Testis (tissue), 2 donors: ENCODE measurements at regions not wholly inside any gene's neighbourhood (a gene's known extent, or its start where the extent isn't known, plus 50 kb on each side); places are given as distances from the start of the nearest gene placed in this dataset.
A peak's percentile ranks its signal among the peaks of the same experiment; 100 is the strongest.

Source experiments
- DNase-seq: peaks from one replicate; pipeline ENCODE4 v3.0.0-alpha.2; 2019
- H3K27ac ChIP-seq, 2 donors: fragments of 200-600 bp; sonication (generic); one replicate each; pipeline ENCODE4 v1.5.1; 2019
- H3K27me3 ChIP-seq: fragments of 200-600 bp; sonication (generic); one replicate; pipeline ENCODE4 v1.5.1; 2019
- H3K36me3 ChIP-seq: fragments of 200-600 bp; sonication (generic); one replicate; pipeline ENCODE4 v1.5.1; 2017; ENCODE audit warnings: low read depth; ENCODE audit errors: missing control alignments
- H3K4me1 ChIP-seq: fragments of 200-600 bp; sonication (generic); one replicate; pipeline ENCODE4 v1.5.1; 2019
- H3K4me3 ChIP-seq, 2 donors: fragments of 200-600 bp; sonication (generic); one replicate each; pipeline ENCODE4 v1.5.1; 2017 to 2019
- H3K9me3 ChIP-seq: fragments of 200-600 bp; sonication (generic); one replicate; pipeline ENCODE4 v1.5.1; 2017
- POLR2A ChIP-seq: fragments of 450-650 bp; IDR thresholded peaks from one replicate; pipeline ENCODE4 v1.6.1; 2017; ENCODE audit warnings: antibody characterized with exemption, mild to moderate bottlenecking, moderate library complexity
- WGBS, 2 donors: methylation state at CpG; one replicate each; pipeline ENCODE4 v1.1.5; 2018; 5-methylcytosine and 5-hydroxymethylcytosine counted together
- intact Hi-C: fragments of 100-400 bp; cut with DNase I; formaldehyde crosslinking; loops from one replicate; pipeline ENCODE4 v1.15.1; 2023; ENCODE audit warnings: low total_unique reads
- TF ChIP-seq, protein P1 (sequence below), 3 experiments: fragments of 450-650 bp in 2 of 3; fragments of 200-600 bp in 1 of 3; sonication (generic) in 1 of 3; IDR thresholded peaks; one replicate each; pipeline ENCODE4 v1.5.1; 2016 to 2019; ENCODE audit warnings: antibody characterized with exemption in 3 of 3, mild to moderate bottlenecking in 2 of 3, moderate library complexity in 1 of 3

GRCh38 chr10:44566786-44567185 is 181.9 kb upstream of the CXCL12 start:
- no peak overlapping the region for H3K27ac ChIP-seq
- no peaks in the 10 kb centered on the region for H3K9me3 ChIP-seq
- H3K27me3 ChIP-seq: no peaks in the 10 kb centered on the region
- DNase-seq: no peak
- no peak for TF ChIP-seq POLR2A
- TF ChIP-seq, protein P1, sequence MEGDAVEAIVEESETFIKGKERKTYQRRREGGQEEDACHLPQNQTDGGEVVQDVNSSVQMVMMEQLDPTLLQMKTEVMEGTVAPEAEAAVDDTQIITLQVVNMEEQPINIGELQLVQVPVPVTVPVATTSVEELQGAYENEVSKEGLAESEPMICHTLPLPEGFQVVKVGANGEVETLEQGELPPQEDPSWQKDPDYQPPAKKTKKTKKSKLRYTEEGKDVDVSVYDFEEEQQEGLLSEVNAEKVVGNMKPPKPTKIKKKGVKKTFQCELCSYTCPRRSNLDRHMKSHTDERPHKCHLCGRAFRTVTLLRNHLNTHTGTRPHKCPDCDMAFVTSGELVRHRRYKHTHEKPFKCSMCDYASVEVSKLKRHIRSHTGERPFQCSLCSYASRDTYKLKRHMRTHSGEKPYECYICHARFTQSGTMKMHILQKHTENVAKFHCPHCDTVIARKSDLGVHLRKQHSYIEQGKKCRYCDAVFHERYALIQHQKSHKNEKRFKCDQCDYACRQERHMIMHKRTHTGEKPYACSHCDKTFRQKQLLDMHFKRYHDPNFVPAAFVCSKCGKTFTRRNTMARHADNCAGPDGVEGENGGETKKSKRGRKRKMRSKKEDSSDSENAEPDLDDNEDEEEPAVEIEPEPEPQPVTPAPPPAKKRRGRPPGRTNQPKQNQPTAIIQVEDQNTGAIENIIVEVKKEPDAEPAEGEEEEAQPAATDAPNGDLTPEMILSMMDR (IDR thresholded peaks at IDR 0.05): no peak
- H3K4me3 ChIP-seq: no peak overlapping the region
- WGBS, 2 donors: 33 to 92% methylated on average over 1 of the region's 1 CpG
- no peaks in the 10 kb centered on the region for H3K36me3 ChIP-seq
- intact Hi-C loops: no loop called here
- H3K4me1 ChIP-seq: peaks cover 13% of the 10 kb centered on the region

DNA sequence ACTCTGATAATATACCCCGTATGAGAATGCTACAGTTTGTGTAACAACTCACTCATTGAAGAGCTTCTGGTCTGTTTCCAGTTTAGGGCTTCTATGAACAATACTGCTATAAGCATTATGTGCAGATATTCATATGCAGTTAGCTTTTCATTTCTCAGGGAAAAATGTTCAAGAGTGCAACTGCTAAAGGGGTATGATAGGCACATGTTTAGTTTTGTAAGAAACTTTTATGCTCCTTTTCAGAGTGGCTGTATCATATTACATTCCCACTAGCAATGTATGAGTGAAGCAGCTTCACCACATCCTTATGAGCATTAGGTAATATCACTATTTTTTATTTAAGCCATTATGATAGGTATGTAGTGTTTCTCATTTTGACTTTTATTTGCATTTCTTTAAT is 182.6 kb upstream of the CXCL12 start:
- no peaks in the 10 kb centered on the region for H3K36me3 ChIP-seq
- peaks cover 13% of the 10 kb centered on the region for H3K4me1 ChIP-seq
- no peak overlapping the region for H3K27ac ChIP-seq
- no peak overlapping the region for H3K4me3 ChIP-seq
- 31 to 39% methylated on average over 1 of the region's 1 CpG for WGBS, 2 donors
- TF ChIP-seq, protein P1 (IDR thresholded peaks at IDR 0.05): no peak
- TF ChIP-seq POLR2A: no peak
- H3K9me3 ChIP-seq: no peaks in the 10 kb centered on the region
- intact Hi-C loops: no loop called here
- no peak for DNase-seq
- H3K27me3 ChIP-seq: no peaks in the 10 kb centered on the region

- Histone ChIP-seq H3K4me3 (no peak overlapping the region), H3K36me3 (no peaks in the 10 kb centered on the region), H3K4me1 (peaks cover 13% of the 10 kb centered on the region), H3K27me3 (no peaks in the 10 kb centered on the region), H3K9me3 (no peaks in the 10 kb centered on the region), H3K27ac (no peak overlapping the region)
- peak; percentile 42 for DNase-seq
- TF ChIP-seq, protein P1 (IDR thresholded peaks at IDR 0.05): no peak
- TF ChIP-seq POLR2A: no peak
- WGBS, 2 donors: 27 to 42% methylated on average over 6 to 10 of the region's 10 CpGs
- intact Hi-C loops: no loop called here
Measured at GRCh38 chr10:44569193-44570091, 184.5 kb upstream of the CXCL12 start.

DNA sequence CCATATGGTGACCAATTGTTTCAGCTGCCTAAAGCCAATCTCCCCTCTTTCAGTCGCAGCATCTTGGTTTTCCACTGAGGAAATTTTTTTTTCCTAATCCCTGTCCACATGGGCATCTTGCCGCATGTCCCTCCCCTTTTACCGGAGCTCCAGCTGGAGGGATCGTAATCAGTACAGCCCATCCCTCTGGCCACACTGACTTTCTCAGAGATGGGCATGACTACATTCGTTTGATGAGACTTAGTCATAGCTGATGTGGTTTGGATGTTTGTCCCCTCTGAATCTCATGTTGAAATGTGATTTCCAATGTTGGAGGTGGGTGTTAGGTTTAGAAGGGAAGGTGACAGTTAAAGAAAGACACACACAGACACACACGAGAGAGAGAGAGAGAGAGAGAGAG is 186.8 kb upstream of the CXCL12 start:
- Histone ChIP-seq H3K27ac (no peak overlapping the region), H3K4me3 (no peak overlapping the region), H3K4me1 (peaks cover 14% of the 10 kb centered on the region), H3K9me3 (no peaks in the 10 kb centered on the region), H3K36me3 (no peaks in the 10 kb centered on the region), H3K27me3 (no peaks in the 10 kb centered on the region)
- no peak for DNase-seq
- 90 to 91% methylated on average over 6 of the region's 6 CpGs for WGBS, 2 donors
- intact Hi-C loops: no loop called here
- TF ChIP-seq POLR2A: no peak
- TF ChIP-seq, protein P1 (IDR thresholded peaks at IDR 0.05): no peak

- WGBS, 2 donors: 90 to 95% methylated on average over 6 of the region's 6 CpGs
- no peak for TF ChIP-seq POLR2A
- TF ChIP-seq, protein P1 (IDR thresholded peaks at IDR 0.05): no peak
Measured at GRCh38 chr10:44572146-44572545, 187.2 kb upstream of the CXCL12 start.

More at GRCh38 chr10:44572146-44572545, 187.2 kb upstream of the CXCL12 start:
- no peak overlapping the region for H3K27ac ChIP-seq
- no peak overlapping the region for H3K4me3 ChIP-seq
- no peaks in the 10 kb centered on the region for H3K36me3 ChIP-seq
- no peaks in the 10 kb centered on the region for H3K27me3 ChIP-seq
- DNase-seq: no peak
- H3K9me3 ChIP-seq: no peaks in the 10 kb centered on the region
- H3K4me1 ChIP-seq: peaks cover 19% of the 10 kb centered on the region
- intact Hi-C loops: no loop called here
